Fibroblast of skin of scalp (primary cell): ENCODE measurements at regions not wholly inside any gene's neighbourhood (a gene's known extent, or its start where the extent isn't known, plus 50 kb on each side); places are given as distances from the start of the nearest gene placed in this dataset.
"Not testable (repeated sequence)": the region's sequence is repeated elsewhere in the genome, so short reads cannot be mapped to it uniquely, and the experiment has no call there.

Experiments
- DNase-seq: peaks from one replicate; pipeline ENCODE4 v3.0.0-alpha.2; 2013

GRCh38 chr5:2091921-2092320 is 209.2 kb upstream of the IRX4 start:
- DNase-seq, result no peak

- DNase-seq, result no peak
Measured at GRCh38 chr5:2087980-2088379, 205.3 kb upstream of the IRX4 start.

- no peak for DNase-seq
Measured at GRCh38 chr5:2075365-2075764, 192.6 kb upstream of the IRX4 start.

- DNase-seq, result no peak
Measured at GRCh38 chr5:2071562-2071961, 188.8 kb upstream of the IRX4 start.

- peak; percentile 1 for DNase-seq
Measured at GRCh38 chr5:2070787-2071186, 188.1 kb upstream of the IRX4 start.

GRCh38 chr5:2068531-2068930 is 185.8 kb upstream of the IRX4 start:
- DNase-seq, result no peak

GRCh38 chr5:2066373-2066772 is 183.6 kb upstream of the IRX4 start:
- no peak for DNase-seq

GRCh38 chr5:2063380-2063779 is 180.7 kb upstream of the IRX4 start:
- not testable (repeated sequence) for DNase-seq

- no peak for DNase-seq
Measured at GRCh38 chr5:2052687-2053086, 170.0 kb upstream of the IRX4 start.

GRCh38 chr5:2049876-2050275 is 167.2 kb upstream of the IRX4 start:
- no peak for DNase-seq

GRCh38 chr5:2048664-2049063 is 165.9 kb upstream of the IRX4 start:
- no peak for DNase-seq

- DNase-seq, result no peak
Measured at GRCh38 chr5:2047341-2047927, 164.7 kb upstream of the IRX4 start.

GRCh38 chr5:2044041-2044440 is 161.3 kb upstream of the IRX4 start:
- no peak for DNase-seq

- DNase-seq, result no peak
Measured at GRCh38 chr5:2039180-2039531, 156.4 kb upstream of the IRX4 start.

GRCh38 chr5:2038321-2039179 is 155.8 kb upstream of the IRX4 start:
- DNase-seq, result peak; percentile 38

- no peak for DNase-seq
Measured at GRCh38 chr5:2036885-2037284, 154.2 kb upstream of the IRX4 start.

- no peak for DNase-seq
Measured at GRCh38 chr5:2032432-2032831, 149.7 kb upstream of the IRX4 start.

- DNase-seq, result no peak
Measured at GRCh38 chr5:2031581-2031980, 148.9 kb upstream of the IRX4 start.

- no peak for DNase-seq
Measured at GRCh38 chr5:2030131-2030530, 147.4 kb upstream of the IRX4 start.

GRCh38 chr5:2029206-2029605 is 146.5 kb upstream of the IRX4 start:
- peak; percentile 19 for DNase-seq

- no peak for DNase-seq
Measured at GRCh38 chr5:2027790-2028189, 145.1 kb upstream of the IRX4 start.

- no peak for DNase-seq
Measured at GRCh38 chr5:2024986-2025721, 142.4 kb upstream of the IRX4 start.

- DNase-seq, result no peak
Measured at GRCh38 chr5:2023196-2023595, 140.5 kb upstream of the IRX4 start.

GRCh38 chr5:2022436-2022835 is 139.7 kb upstream of the IRX4 start:
- no peak for DNase-seq
